ENCODE measurements at regions not wholly inside any gene's neighbourhood (a gene's known extent, or its start where the extent isn't known, plus 50 kb on each side); places are given as distances from the start of the nearest gene placed in this dataset.

DNA sequence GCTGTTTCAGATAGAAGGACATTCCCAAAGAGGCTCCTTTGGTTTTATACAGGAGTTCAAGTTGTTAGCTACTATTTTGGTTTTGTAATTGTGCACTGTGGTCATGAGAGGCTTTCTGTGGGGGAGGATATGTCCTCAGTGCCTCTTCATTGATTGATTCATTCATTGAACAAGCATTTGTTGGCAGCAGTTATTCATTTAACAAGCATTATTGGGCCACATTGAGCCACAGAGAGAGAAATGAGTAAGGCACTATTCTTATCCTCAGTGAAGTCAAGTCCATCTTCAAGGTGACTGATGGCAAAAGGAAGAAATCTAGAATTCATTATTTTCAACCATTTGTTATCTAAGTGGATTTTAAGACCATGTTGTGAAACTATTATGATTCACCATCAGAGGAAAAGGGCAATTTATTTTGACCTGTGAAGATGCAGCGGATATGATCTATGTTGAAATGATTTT lies 697.2 kb upstream of the CITED2 start:
- intact Hi-C loops (cut with micrococcal nuclease; ENCODE audit: unreplicated experiment) = no loop called here
- H3K27me3 ChIP-seq (replicated peaks; ENCODE audit: control insufficient read depth, insufficient read depth, low read length) = no peaks in the 10 kb centered on the region
- TF ChIP-seq, protein P1, sequence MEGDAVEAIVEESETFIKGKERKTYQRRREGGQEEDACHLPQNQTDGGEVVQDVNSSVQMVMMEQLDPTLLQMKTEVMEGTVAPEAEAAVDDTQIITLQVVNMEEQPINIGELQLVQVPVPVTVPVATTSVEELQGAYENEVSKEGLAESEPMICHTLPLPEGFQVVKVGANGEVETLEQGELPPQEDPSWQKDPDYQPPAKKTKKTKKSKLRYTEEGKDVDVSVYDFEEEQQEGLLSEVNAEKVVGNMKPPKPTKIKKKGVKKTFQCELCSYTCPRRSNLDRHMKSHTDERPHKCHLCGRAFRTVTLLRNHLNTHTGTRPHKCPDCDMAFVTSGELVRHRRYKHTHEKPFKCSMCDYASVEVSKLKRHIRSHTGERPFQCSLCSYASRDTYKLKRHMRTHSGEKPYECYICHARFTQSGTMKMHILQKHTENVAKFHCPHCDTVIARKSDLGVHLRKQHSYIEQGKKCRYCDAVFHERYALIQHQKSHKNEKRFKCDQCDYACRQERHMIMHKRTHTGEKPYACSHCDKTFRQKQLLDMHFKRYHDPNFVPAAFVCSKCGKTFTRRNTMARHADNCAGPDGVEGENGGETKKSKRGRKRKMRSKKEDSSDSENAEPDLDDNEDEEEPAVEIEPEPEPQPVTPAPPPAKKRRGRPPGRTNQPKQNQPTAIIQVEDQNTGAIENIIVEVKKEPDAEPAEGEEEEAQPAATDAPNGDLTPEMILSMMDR (IDR thresholded peaks at IDR 0.05; ENCODE audit: insufficient read depth in 1 of 2, low read depth in 1 of 2, low read length in 1 of 2, severe bottlenecking in 1 of 2, unreplicated experiment in 1 of 2) = no peak
- ChIA-PET POLR2A (no interaction called here), CTCF (no interaction called here)
- no peak for DNase-seq
- no peaks in the 10 kb centered on the region for H3K36me3 ChIP-seq (ENCODE audit: control insufficient read depth, insufficient read depth, low read length)
- H3K4me1 ChIP-seq = no peaks in the 10 kb centered on the region
- Mint-ChIP-seq H3K4me1 (ENCODE audit: low read depth, unreplicated experiment) (no peaks in the 10 kb centered on the region), H3K36me3 (ENCODE audit: insufficient read depth, unreplicated experiment) (no peaks in the 10 kb centered on the region), H3K27ac (ENCODE audit: unreplicated experiment) (no peak overlapping the region), H3K27me3 (ENCODE audit: insufficient read depth, unreplicated experiment) (peaks cover 3% of the 10 kb centered on the region), H3K4me3 (ENCODE audit: unreplicated experiment) (no peak overlapping the region), H3K9me3 (ENCODE audit: unreplicated experiment) (no peaks in the 10 kb centered on the region)
- no TSS peak for BruUV-seq (replicated peaks)
- no peak overlapping the region for H3K4me3 ChIP-seq (ENCODE audit: low read depth, low read length)
- H3K9me3 ChIP-seq = no peaks in the 10 kb centered on the region

GRCh38 chr6:140070846-140071473 lies 696.5 kb upstream of the CITED2 start:
- no peaks in the 10 kb centered on the region for H3K4me1 ChIP-seq
- CTCF ChIA-PET = no interaction called here
- no peak overlapping the region for H3K4me3 ChIP-seq (ENCODE audit: low read depth, low read length)
- H3K27ac Mint-ChIP-seq (ENCODE audit: unreplicated experiment) = no peak overlapping the region
- H3K4me1 Mint-ChIP-seq (ENCODE audit: low read depth, unreplicated experiment) = no peaks in the 10 kb centered on the region
- intact Hi-C loops (cut with micrococcal nuclease; ENCODE audit: unreplicated experiment) = no loop called here
- no peaks in the 10 kb centered on the region for H3K36me3 Mint-ChIP-seq (ENCODE audit: insufficient read depth, unreplicated experiment)
- TF ChIP-seq, protein P1 (IDR thresholded peaks at IDR 0.05; ENCODE audit: insufficient read depth in 1 of 2, low read depth in 1 of 2, low read length in 1 of 2, severe bottlenecking in 1 of 2, unreplicated experiment in 1 of 2) = no peak
- POLR2A ChIA-PET = no interaction called here
- H3K9me3 ChIP-seq = no peaks in the 10 kb centered on the region
- no peak for DNase-seq
- H3K27me3 Mint-ChIP-seq (ENCODE audit: insufficient read depth, unreplicated experiment) = no peaks in the 10 kb centered on the region
- no TSS peak for BruUV-seq (replicated peaks)
- no peak overlapping the region for H3K4me3 Mint-ChIP-seq (ENCODE audit: unreplicated experiment)
- H3K27me3 ChIP-seq (replicated peaks; ENCODE audit: control insufficient read depth, insufficient read depth, low read length) = no peaks in the 10 kb centered on the region
- no peaks in the 10 kb centered on the region for H3K36me3 ChIP-seq (ENCODE audit: control insufficient read depth, insufficient read depth, low read length)
- no peaks in the 10 kb centered on the region for H3K9me3 Mint-ChIP-seq (ENCODE audit: unreplicated experiment)

DNA sequence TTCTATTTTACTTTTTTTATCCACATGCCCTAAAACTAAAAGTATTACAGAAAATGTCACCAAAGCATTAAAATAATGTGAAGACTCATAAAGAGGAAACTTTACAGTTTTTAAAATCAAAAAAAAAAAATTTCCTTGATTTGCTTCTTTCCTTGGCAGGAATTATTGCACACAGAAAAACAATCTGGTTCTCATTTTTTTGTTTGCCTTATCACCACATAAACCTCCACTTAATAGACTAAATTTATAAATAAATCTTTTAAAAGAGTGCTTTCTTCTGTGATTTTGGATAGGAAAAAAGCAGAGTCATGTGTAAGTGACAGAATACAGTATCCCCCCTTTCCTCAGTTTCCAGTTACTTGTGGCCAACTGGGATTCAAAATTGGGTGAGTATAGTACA lies 695.1 kb upstream of the CITED2 start:
- Mint-ChIP-seq H3K4me1 (ENCODE audit: low read depth, unreplicated experiment) (no peaks in the 10 kb centered on the region), H3K27ac (ENCODE audit: unreplicated experiment) (no peak overlapping the region), H3K27me3 (ENCODE audit: insufficient read depth, unreplicated experiment) (no peaks in the 10 kb centered on the region), H3K9me3 (ENCODE audit: unreplicated experiment) (no peaks in the 10 kb centered on the region), H3K4me3 (ENCODE audit: unreplicated experiment) (no peak overlapping the region), H3K36me3 (ENCODE audit: insufficient read depth, unreplicated experiment) (no peaks in the 10 kb centered on the region)
- intact Hi-C loops (cut with micrococcal nuclease; ENCODE audit: unreplicated experiment) = no loop called here
- no TSS peak for BruUV-seq (replicated peaks)
- H3K4me3 ChIP-seq (ENCODE audit: low read depth, low read length) = no peak overlapping the region
- no peaks in the 10 kb centered on the region for H3K36me3 ChIP-seq (ENCODE audit: control insufficient read depth, insufficient read depth, low read length)
- TF ChIP-seq, protein P1 (IDR thresholded peaks at IDR 0.05; ENCODE audit: insufficient read depth in 1 of 2, low read depth in 1 of 2, low read length in 1 of 2, severe bottlenecking in 1 of 2, unreplicated experiment in 1 of 2) = no peak
- ChIA-PET POLR2A (no interaction called here), CTCF (no interaction called here)
- DNase-seq = no peak
- no peaks in the 10 kb centered on the region for H3K9me3 ChIP-seq
- H3K27me3 ChIP-seq (replicated peaks; ENCODE audit: control insufficient read depth, insufficient read depth, low read length) = no peaks in the 10 kb centered on the region
- H3K4me1 ChIP-seq = no peaks in the 10 kb centered on the region
